ENCODE measurements at regions not wholly inside any gene's neighbourhood (a gene's known extent, or its start where the extent isn't known, plus 50 kb on each side); places are given as distances from the start of the nearest gene placed in this dataset.

DNA sequence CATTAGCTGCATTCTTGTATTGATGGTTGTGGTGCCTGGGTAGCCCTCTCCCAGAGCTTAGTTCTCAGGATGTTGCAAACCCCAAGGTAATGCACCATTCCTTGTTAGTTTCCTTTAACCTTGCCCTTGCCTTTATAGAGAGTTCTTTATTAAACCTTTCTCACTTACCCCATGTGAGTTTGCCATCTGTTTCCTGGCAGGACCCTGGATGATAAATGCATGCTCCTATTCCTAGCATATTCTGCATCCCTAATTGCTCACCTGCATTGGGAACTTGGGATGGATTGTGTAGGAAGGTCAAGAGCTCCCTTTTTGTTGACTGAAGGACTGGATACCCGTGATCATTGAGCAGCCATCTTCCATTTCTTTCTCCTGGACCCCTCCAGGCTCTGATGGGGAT is 59.9 kb upstream of the AP1S2 start:
- DNase-seq: no peak

- no peak for DNase-seq
Measured at GRCh38 chrX:15913146-15913545, 58.5 kb upstream of the AP1S2 start.

DNA sequence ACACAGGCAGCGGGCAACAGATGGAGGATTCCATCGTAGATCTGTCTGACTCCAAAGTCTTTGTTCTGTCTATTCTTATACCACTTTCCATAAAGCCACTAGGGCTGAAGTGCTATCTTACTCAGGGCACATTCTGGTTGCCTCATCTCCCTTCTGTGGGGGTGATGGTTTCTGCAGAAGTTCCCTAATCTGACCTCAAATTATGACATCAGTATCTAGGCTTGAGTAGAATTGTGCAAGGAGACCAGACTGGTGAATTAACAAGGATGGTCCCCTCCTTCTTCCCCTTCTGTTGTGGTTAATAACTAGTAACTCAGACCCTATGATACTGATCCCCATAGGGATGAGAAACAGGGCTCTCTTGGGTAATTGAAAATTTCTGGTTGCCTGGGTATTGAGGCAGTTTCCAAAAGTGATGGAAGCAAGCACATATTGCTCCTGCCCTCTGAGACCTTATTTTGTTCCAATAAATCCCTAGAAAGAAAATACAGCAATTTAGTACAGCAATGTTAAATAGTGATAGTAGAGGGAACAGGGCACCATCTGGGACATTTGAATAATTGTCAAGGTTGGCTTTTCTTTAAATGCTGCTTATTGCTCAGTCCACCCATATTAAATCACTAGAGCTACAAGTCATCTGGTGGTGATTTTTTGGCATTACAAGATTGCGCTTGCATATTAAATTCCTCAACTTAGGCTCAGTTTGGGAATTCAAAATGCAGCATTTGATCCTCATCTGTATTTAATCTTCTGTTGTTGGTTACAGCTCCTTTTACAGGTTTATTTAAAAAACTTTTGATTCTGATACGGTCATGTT is 57.3 kb upstream of the AP1S2 start:
- peak; percentile 75 for DNase-seq

DNA sequence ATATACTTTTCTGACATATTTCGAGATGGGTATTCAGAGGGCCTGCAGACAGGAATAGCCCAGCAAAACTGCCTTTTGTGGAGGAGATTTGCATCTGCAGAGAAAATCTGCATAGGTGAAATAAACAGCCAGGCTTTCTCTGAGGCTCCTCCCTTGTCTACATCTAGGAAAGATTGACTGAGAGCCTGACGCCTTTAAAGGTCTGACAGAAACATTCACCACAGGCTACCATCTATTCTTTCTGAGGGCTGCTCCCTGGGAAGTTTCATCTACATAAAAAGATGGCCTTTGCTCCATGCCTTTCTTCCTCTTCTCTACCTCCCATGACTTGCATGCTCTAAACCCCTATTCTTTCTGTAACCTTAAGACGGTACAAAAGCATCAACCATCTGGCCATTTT is 55.0 kb upstream of the AP1S2 start:
- no peak for DNase-seq

- no peak for DNase-seq
Measured at GRCh38 chrX:15908603-15909290, 54.1 kb upstream of the AP1S2 start.

GRCh38 chrX:15906041-15906943 is 51.7 kb upstream of the AP1S2 start:
- DNase-seq: no peak

Data from hematopoietic multipotent progenitor cell treated with erythropoietin and hydrocortisone succinate and interleukin-3 and kit ligand, for 6 days (in vitro differentiated cells).